ENCODE measurements at regions not wholly inside any gene's neighbourhood (a gene's known extent, or its start where the extent isn't known, plus 50 kb on each side); places are given as distances from the start of the nearest gene placed in this dataset.

GRCh38 chr13:65054277-65054676 is 2175.9 kb downstream of the PCDH9 start:
- no peak for TF ChIP-seq CTCF (IDR thresholded peaks at IDR 0.05; ENCODE audit: extremely low read depth, insufficient read depth, missing control alignments)
- in situ Hi-C loops (cut with MboI; ENCODE audit: low pct_unique_long_range_greater_than_20kb, low sequenced_read_pairs, unreplicated experiment) = no loop called here
- DNase-seq (ENCODE audit: low spot score) = no peak

GRCh38 chr13:65036999-65037398 is 2193.1 kb downstream of the PCDH9 start:
- TF ChIP-seq CTCF (IDR thresholded peaks at IDR 0.05; ENCODE audit: extremely low read depth, insufficient read depth, missing control alignments) = no peak
- no peak for DNase-seq (ENCODE audit: low spot score)
- in situ Hi-C loops (cut with MboI; ENCODE audit: low pct_unique_long_range_greater_than_20kb, low sequenced_read_pairs, unreplicated experiment) = no loop called here

- in situ Hi-C loops (cut with MboI; ENCODE audit: low pct_unique_long_range_greater_than_20kb, low sequenced_read_pairs, unreplicated experiment) = no loop called here
- TF ChIP-seq CTCF (IDR thresholded peaks at IDR 0.05; ENCODE audit: extremely low read depth, insufficient read depth, missing control alignments) = no peak
These were observed 2194.8 kb downstream of the PCDH9 start for GRCh38 chr13:65035302-65035701.

GRCh38 chr13:65034266-65034665 is 2195.9 kb downstream of the PCDH9 start:
- in situ Hi-C loops (cut with MboI; ENCODE audit: low pct_unique_long_range_greater_than_20kb, low sequenced_read_pairs, unreplicated experiment) = no loop called here
- TF ChIP-seq CTCF (IDR thresholded peaks at IDR 0.05; ENCODE audit: extremely low read depth, insufficient read depth, missing control alignments) = no peak
- DNase-seq (ENCODE audit: low spot score) = no peak

More at GRCh38 chr13:65035302-65035701, 2194.8 kb downstream of the PCDH9 start:
- DNase-seq (ENCODE audit: low spot score) = no peak

GRCh38 chr13:65032825-65033224 is 2197.3 kb downstream of the PCDH9 start:
- no peak for DNase-seq (ENCODE audit: low spot score)
- in situ Hi-C loops (cut with MboI; ENCODE audit: low pct_unique_long_range_greater_than_20kb, low sequenced_read_pairs, unreplicated experiment) = no loop called here
- no peak for TF ChIP-seq CTCF (IDR thresholded peaks at IDR 0.05; ENCODE audit: extremely low read depth, insufficient read depth, missing control alignments)

- no peak for DNase-seq (ENCODE audit: low spot score)
- TF ChIP-seq CTCF (IDR thresholded peaks at IDR 0.05; ENCODE audit: extremely low read depth, insufficient read depth, missing control alignments) = no peak
- in situ Hi-C loops (cut with MboI; ENCODE audit: low pct_unique_long_range_greater_than_20kb, low sequenced_read_pairs, unreplicated experiment) = no loop called here
These were observed 2202.0 kb downstream of the PCDH9 start for GRCh38 chr13:65028101-65028500.

- DNase-seq (ENCODE audit: low spot score) = no peak
- in situ Hi-C loops (cut with MboI; ENCODE audit: low pct_unique_long_range_greater_than_20kb, low sequenced_read_pairs, unreplicated experiment) = no loop called here
- no peak for TF ChIP-seq CTCF (IDR thresholded peaks at IDR 0.05; ENCODE audit: extremely low read depth, insufficient read depth, missing control alignments)
These were observed 2203.6 kb downstream of the PCDH9 start for GRCh38 chr13:65026505-65026904.

Measured in GM13977 (cell line).